ENCODE measurements at regions not wholly inside any gene's neighbourhood (a gene's known extent, or its start where the extent isn't known, plus 50 kb on each side); places are given as distances from the start of the nearest gene placed in this dataset.

GRCh38 chr7:10584886-10585285 is 388.8 kb upstream of the PHF14 start:
- H3K9ac ChIP-seq (ENCODE audit: low read length): no peak overlapping the region
- H3K9me2 ChIP-seq (replicated peaks; ENCODE audit: insufficient read depth, low read length): no peaks in the 10 kb centered on the region
- no peaks in the 10 kb centered on the region for H3K4me1 ChIP-seq (ENCODE audit: low read length)
- no peak overlapping the region for H2AFZ ChIP-seq (ENCODE audit: low read length)
- no peak for TF ChIP-seq CTCF (IDR thresholded peaks at IDR 0.05; ENCODE audit: low read length)
- TF ChIP-seq EZH2 (optimal IDR thresholded peaks at IDR 0.05; ENCODE audit: low read depth, low read length): no peak
- TF ChIP-seq EZH2phosphoT487 (IDR thresholded peaks at IDR 0.05; ENCODE audit: low read length): no peak
- H3K9me3 ChIP-seq (replicated peaks; ENCODE audit: insufficient read depth, low read length): no peaks in the 10 kb centered on the region
- no peaks in the 10 kb centered on the region for H3K27me3 ChIP-seq (replicated peaks; ENCODE audit: insufficient read depth, low read length)
- H3K4me2 ChIP-seq (ENCODE audit: low read depth, low read length): no peak overlapping the region
- no peaks in the 10 kb centered on the region for H3F3A ChIP-seq (ENCODE audit: insufficient read depth, low read length)
- H3K36me3 ChIP-seq (replicated peaks; ENCODE audit: insufficient read depth, low read length): no peaks in the 10 kb centered on the region
- no peaks in the 10 kb centered on the region for H4K20me1 ChIP-seq (ENCODE audit: insufficient read depth, low read length)
- H3K4me3 ChIP-seq (ENCODE audit: low read length): no peak overlapping the region
- no peak overlapping the region for H3K27ac ChIP-seq (ENCODE audit: low read length)
- no peaks in the 10 kb centered on the region for H3K79me2 ChIP-seq (ENCODE audit: low read length)
- no peak for DNase-seq

GRCh38 chr7:10588084-10588483 is 385.6 kb upstream of the PHF14 start:
- no peak overlapping the region for H3K4me2 ChIP-seq (ENCODE audit: low read depth, low read length)
- DNase-seq: no peak
- no peaks in the 10 kb centered on the region for H3K27me3 ChIP-seq (replicated peaks; ENCODE audit: insufficient read depth, low read length)
- no peaks in the 10 kb centered on the region for H3F3A ChIP-seq (ENCODE audit: insufficient read depth, low read length)
- H3K9me3 ChIP-seq (replicated peaks; ENCODE audit: insufficient read depth, low read length): no peaks in the 10 kb centered on the region
- no peaks in the 10 kb centered on the region for H3K4me1 ChIP-seq (ENCODE audit: low read length)
- no peak overlapping the region for H3K27ac ChIP-seq (ENCODE audit: low read length)
- H4K20me1 ChIP-seq (ENCODE audit: insufficient read depth, low read length): no peaks in the 10 kb centered on the region
- H3K9me2 ChIP-seq (replicated peaks; ENCODE audit: insufficient read depth, low read length): no peaks in the 10 kb centered on the region
- TF ChIP-seq CTCF (IDR thresholded peaks at IDR 0.05; ENCODE audit: low read length) (no peak), EZH2 (optimal IDR thresholded peaks at IDR 0.05; ENCODE audit: low read depth, low read length) (no peak), EZH2phosphoT487 (IDR thresholded peaks at IDR 0.05; ENCODE audit: low read length) (no peak)
- H2AFZ ChIP-seq (ENCODE audit: low read length): no peak overlapping the region
- H3K79me2 ChIP-seq (ENCODE audit: low read length): no peaks in the 10 kb centered on the region
- no peaks in the 10 kb centered on the region for H3K36me3 ChIP-seq (replicated peaks; ENCODE audit: insufficient read depth, low read length)
- no peak overlapping the region for H3K9ac ChIP-seq (ENCODE audit: low read length)
- H3K4me3 ChIP-seq (ENCODE audit: low read length): no peak overlapping the region

GRCh38 chr7:10592604-10593003 is 381.1 kb upstream of the PHF14 start:
- Histone ChIP-seq H3K9ac (ENCODE audit: low read length) (no peak overlapping the region), H3K27me3 (replicated peaks; ENCODE audit: insufficient read depth, low read length) (no peaks in the 10 kb centered on the region), H3K4me3 (ENCODE audit: low read length) (no peak overlapping the region), H3K79me2 (ENCODE audit: low read length) (no peaks in the 10 kb centered on the region), H3F3A (ENCODE audit: insufficient read depth, low read length) (no peaks in the 10 kb centered on the region), H3K4me2 (ENCODE audit: low read depth, low read length) (no peak overlapping the region), H4K20me1 (ENCODE audit: insufficient read depth, low read length) (no peaks in the 10 kb centered on the region), H3K4me1 (ENCODE audit: low read length) (no peaks in the 10 kb centered on the region), H3K9me3 (replicated peaks; ENCODE audit: insufficient read depth, low read length) (no peaks in the 10 kb centered on the region), H3K27ac (ENCODE audit: low read length) (no peak overlapping the region), H3K36me3 (replicated peaks; ENCODE audit: insufficient read depth, low read length) (no peaks in the 10 kb centered on the region), H2AFZ (ENCODE audit: low read length) (no peak overlapping the region), H3K9me2 (replicated peaks; ENCODE audit: insufficient read depth, low read length) (no peaks in the 10 kb centered on the region)
- no peak for DNase-seq
- TF ChIP-seq CTCF (IDR thresholded peaks at IDR 0.05; ENCODE audit: low read length) (no peak), EZH2phosphoT487 (IDR thresholded peaks at IDR 0.05; ENCODE audit: low read length) (no peak), EZH2 (optimal IDR thresholded peaks at IDR 0.05; ENCODE audit: low read depth, low read length) (no peak)

All from MM.1S (cell line).